Ascending aorta (tissue), 2 donors: ENCODE measurements at regions not wholly inside any gene's neighbourhood (a gene's known extent, or its start where the extent isn't known, plus 50 kb on each side); places are given as distances from the start of the nearest gene placed in this dataset.

ENCODE experiments used
- DNase-seq, 2 donors: peaks; one replicate each; pipeline ENCODE4 v3.0.0-alpha.2; 2019; ENCODE audit warnings: low spot score in 2 of 2
- H3K27ac ChIP-seq, 2 donors: fragments of 200-600 bp; sonication (generic); one replicate each; pipeline ENCODE4 v1.5.1; 2016 to 2017; ENCODE audit warnings: mild to moderate bottlenecking in 1 of 2
- H3K27me3 ChIP-seq: fragments of 200-600 bp; sonication (generic); one replicate; pipeline ENCODE4 v1.5.1; 2017
- H3K36me3 ChIP-seq, 2 donors: fragments of 200-600 bp; sonication (generic); one replicate each; pipeline ENCODE4 v1.5.1; 2016
- H3K4me1 ChIP-seq, 2 donors: fragments of 200-600 bp; sonication (generic); one replicate each; pipeline ENCODE4 v1.5.1; 2016 to 2017; ENCODE audit warnings: mild to moderate bottlenecking in 1 of 2
- H3K4me3 ChIP-seq, 2 donors: fragments of 200-600 bp; sonication (generic); one replicate each; pipeline ENCODE4 v1.5.1; 2016 to 2017; ENCODE audit warnings: mild to moderate bottlenecking in 1 of 2
- H3K9me3 ChIP-seq, 2 donors: fragments of 200-600 bp; sonication (generic); one replicate each; pipeline ENCODE4 v1.5.1; 2016
- intact Hi-C: fragments of 100-400 bp; cut with DNase I; formaldehyde crosslinking; loops from one replicate; pipeline ENCODE4 v1.15.1; 2023
- TF ChIP-seq, protein P1 (sequence below), 3 experiments: fragments of 200-600 bp in 2 of 3; fragments of 450-650 bp in 1 of 3; sonication (generic) in 2 of 3; IDR thresholded peaks; one replicate each; pipeline ENCODE4 v1.5.1; 2016 to 2019; ENCODE audit warnings: antibody characterized with exemption in 3 of 3, mild to moderate bottlenecking in 1 of 3, moderate library complexity in 1 of 3

DNA sequence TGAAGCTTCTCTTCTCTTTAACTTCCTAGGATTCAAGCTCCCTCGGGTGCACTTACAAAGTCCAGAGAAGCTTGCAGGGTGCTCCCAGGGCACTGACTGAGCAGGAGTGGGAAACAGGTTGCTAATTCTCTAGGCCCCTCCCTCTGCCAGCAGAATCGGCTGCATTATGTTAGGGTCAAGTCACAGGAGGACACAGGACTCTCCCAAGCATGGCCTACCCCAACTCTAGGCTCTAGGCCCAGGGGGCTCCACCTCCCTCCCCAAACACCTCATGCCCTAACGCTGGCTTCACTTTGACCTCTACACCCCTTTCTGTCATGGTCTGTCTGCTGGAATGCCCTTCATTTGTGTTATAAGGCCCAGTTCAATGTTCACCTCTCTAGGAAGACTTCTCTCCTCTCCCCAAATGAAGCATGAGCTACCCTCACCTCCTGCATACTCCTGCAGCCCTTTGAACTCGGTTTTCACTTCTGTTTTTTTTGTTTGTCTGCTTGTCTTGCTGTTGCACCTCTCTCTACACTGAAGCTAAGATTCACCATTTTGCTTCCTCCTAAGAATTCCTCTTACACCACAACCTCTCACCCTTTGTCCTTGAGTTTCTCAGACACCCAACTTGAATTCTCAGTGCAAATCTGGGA is 521.8 kb upstream of the ID2 start:
- TF ChIP-seq, protein P1, sequence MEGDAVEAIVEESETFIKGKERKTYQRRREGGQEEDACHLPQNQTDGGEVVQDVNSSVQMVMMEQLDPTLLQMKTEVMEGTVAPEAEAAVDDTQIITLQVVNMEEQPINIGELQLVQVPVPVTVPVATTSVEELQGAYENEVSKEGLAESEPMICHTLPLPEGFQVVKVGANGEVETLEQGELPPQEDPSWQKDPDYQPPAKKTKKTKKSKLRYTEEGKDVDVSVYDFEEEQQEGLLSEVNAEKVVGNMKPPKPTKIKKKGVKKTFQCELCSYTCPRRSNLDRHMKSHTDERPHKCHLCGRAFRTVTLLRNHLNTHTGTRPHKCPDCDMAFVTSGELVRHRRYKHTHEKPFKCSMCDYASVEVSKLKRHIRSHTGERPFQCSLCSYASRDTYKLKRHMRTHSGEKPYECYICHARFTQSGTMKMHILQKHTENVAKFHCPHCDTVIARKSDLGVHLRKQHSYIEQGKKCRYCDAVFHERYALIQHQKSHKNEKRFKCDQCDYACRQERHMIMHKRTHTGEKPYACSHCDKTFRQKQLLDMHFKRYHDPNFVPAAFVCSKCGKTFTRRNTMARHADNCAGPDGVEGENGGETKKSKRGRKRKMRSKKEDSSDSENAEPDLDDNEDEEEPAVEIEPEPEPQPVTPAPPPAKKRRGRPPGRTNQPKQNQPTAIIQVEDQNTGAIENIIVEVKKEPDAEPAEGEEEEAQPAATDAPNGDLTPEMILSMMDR (IDR thresholded peaks at IDR 0.05) = no peak
- Histone ChIP-seq H3K27ac (no peak overlapping the region), H3K4me1 (peaks cover 0 to 2% of the 10 kb centered on the region in 2 donors), H3K27me3 (no peaks in the 10 kb centered on the region), H3K36me3 (no peaks in the 10 kb centered on the region), H3K9me3 (no peaks in the 10 kb centered on the region), H3K4me3 (no peak overlapping the region)
- intact Hi-C loops = no loop called here
- no peak for DNase-seq

DNA sequence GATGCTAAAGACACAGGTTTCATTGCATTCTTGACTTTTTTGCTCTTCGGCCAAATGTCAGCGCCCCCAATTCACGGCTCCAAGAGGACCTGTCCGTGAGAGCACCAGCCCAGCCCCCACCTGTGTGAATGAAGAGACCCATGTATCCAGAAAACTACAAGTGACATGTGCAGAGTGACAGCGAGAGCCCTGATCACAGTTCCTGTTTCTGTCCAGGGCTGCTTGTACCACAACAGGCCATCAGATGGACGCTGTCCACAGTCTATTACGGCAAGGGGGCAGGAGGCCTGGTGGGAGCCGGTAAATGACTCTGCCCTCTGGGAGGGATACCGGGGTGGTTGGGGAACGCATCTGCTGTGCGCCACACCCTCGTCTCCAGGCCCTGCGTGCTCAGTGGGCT is 520.9 kb upstream of the ID2 start:
- Histone ChIP-seq H3K27me3 (no peaks in the 10 kb centered on the region), H3K4me3 (no peak overlapping the region), H3K9me3 (no peaks in the 10 kb centered on the region), H3K36me3 (no peaks in the 10 kb centered on the region), H3K27ac (no peak overlapping the region), H3K4me1 (peaks cover 0 to 2% of the 10 kb centered on the region in 2 donors)
- DNase-seq = no peak
- TF ChIP-seq, protein P1 (IDR thresholded peaks at IDR 0.05) = no peak
- intact Hi-C loops = no loop called here

DNA sequence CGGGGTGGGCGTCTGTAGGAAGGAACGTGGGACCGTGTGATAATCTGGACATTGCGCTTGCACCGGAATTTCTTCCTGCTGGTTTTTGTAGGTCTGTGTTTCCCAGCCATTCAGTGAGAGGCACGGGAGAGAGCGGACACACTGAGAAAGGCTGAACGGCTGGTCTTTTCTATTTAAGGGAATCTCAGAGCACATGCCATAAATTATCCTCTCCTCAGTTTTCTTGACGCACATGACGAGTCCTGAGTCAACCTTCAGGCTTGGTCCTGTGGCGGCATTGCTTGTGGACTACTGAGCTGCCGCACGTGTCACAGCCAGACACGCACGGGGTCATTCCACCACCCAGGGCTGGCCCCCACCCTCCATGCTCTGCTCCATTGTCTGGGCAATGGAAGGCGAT is 519.3 kb upstream of the ID2 start:
- Histone ChIP-seq H3K4me1 (peaks cover 0 to 2% of the 10 kb centered on the region in 2 donors), H3K36me3 (no peaks in the 10 kb centered on the region), H3K27ac (peak overlapping the region in 1 of 2 donors; percentile 58), H3K9me3 (no peaks in the 10 kb centered on the region), H3K27me3 (no peaks in the 10 kb centered on the region), H3K4me3 (no peak overlapping the region)
- TF ChIP-seq, protein P1 (IDR thresholded peaks at IDR 0.05) = no peak
- intact Hi-C loops = no loop called here
- peak in 1 of 2 donors; percentile 88 for DNase-seq

DNA sequence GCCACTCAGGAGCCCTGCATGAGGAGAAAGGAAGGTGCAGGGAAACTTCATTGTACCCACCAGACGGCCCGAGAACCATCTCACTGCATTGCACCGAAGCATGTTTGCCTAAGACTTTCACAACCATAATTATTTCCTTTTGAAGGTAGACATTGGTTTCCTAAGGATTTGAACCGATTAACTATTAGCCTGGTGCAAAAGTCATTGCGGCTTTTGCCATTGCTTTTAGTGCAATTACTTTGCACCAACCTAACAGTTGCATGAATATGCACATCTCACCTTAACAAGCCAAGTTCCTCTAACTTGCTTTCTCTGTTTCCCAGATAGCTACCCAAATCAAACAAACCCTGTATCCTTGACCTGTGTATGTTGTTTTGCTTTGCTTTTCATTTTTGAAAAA is 516.3 kb upstream of the ID2 start:
- H3K36me3 ChIP-seq = no peaks in the 10 kb centered on the region
- peaks cover 0 to 4% of the 10 kb centered on the region in 2 donors for H3K4me1 ChIP-seq
- TF ChIP-seq, protein P1 (IDR thresholded peaks at IDR 0.05) = no peak
- H3K9me3 ChIP-seq = no peaks in the 10 kb centered on the region
- H3K27me3 ChIP-seq = no peaks in the 10 kb centered on the region
- DNase-seq = no peak
- intact Hi-C loops = no loop called here
- no peak overlapping the region for H3K4me3 ChIP-seq
- H3K27ac ChIP-seq = no peak overlapping the region

DNA sequence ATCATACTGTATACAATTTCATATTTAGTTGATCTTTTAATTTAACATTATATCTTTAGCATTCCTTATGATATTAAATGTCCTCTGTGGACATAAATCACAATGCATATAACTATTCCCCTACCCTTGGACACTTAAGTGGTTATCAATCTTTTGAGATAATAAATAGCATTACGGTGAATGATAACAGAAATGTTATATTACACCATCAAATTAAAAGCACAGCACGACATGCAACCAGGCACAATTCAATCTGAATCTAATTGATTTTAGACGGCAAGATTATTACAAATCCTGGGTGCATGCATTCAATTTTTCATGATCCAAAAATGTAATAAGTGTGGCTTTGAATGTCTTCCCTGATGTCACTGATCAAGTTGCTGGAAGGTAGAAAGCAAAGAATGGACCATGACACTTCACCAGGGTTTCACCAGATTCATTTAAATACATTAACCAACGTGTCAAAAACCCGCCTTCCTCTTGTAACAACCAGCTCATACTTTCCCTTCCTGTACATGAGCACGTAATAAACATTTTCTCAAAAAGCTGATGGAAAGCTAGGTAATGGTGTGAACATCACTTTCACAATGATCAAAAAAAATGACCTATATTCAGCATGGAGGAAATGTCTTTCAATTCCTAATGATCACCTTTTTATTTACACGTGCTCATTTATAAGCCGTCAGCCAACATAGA is 513.7 kb upstream of the ID2 start:
- DNase-seq = no peak
- Histone ChIP-seq H3K9me3 (no peaks in the 10 kb centered on the region), H3K36me3 (no peaks in the 10 kb centered on the region), H3K27me3 (no peaks in the 10 kb centered on the region), H3K27ac (peak overlapping the region in 1 of 2 donors; percentile 28), H3K4me3 (no peak overlapping the region), H3K4me1 (peaks cover 0 to 2% of the 10 kb centered on the region in 2 donors)
- intact Hi-C loops = loop anchor here (2.0 kb wide), 3 partner anchors 19 to 513 kb away; no protein-coding TSS in a partner anchor
- TF ChIP-seq, protein P1 (IDR thresholded peaks at IDR 0.05) = no peak
